PFSK-1 (cell line): ENCODE measurements at regions not wholly inside any gene's neighbourhood (a gene's known extent, or its start where the extent isn't known, plus 50 kb on each side); places are given as distances from the start of the nearest gene placed in this dataset.

Experiments
- FOXP2 ChIP-seq: optimal IDR thresholded peaks from 2 replicates; pipeline ENCODE3; 2011; ENCODE audit warnings: borderline replicate concordance, control low read depth, inconsistent platforms; ENCODE audit not compliant: insufficient read depth; ENCODE audit errors: extremely low read length, extremely low read depth
- POLR2AphosphoS5 ChIP-seq: IDR thresholded peaks from 2 replicates; pipeline ENCODE4 v1.6.1; 2012; ENCODE audit warnings: low read depth, mild to moderate bottlenecking, control low read depth, low read length, moderate library complexity
- SIN3A ChIP-seq: IDR thresholded peaks from 2 replicates; pipeline ENCODE4 v1.6.1; 2012; ENCODE audit warnings: mild to moderate bottlenecking, low read length, moderate library complexity, borderline replicate concordance; ENCODE audit not compliant: insufficient read depth
- TF ChIP-seq, protein P1 (sequence below), 2 experiments: IDR thresholded peaks; 2 replicates each; pipeline versions ENCODE4 v1.6.1 to v1.8.0; 2011 to 2012; ENCODE audit warnings: low read depth in 2 of 2, low read length in 2 of 2, control low read depth in 1 of 2, inconsistent platforms in 1 of 2, mild to moderate bottlenecking in 1 of 2, moderate library complexity in 1 of 2; ENCODE audit not compliant: insufficient read depth in 1 of 2

DNA sequence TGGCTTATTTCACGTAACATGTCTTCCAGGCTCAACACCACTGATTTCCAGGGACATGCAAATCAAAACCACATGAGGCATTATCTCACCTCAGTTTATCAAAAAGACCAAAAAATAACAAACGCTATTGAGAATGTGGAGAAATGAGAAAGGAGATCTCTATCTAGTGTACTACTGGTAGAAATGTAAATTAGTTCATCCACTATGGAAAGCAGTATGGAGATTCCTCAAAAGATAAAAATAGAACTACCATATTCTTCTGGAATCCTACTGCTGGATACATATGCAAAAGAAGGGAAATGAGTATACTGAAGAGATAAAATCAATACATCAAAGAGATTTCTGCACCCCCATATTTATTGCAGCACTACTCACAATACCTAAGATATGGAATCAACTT lies 329.6 kb upstream of the NDST3 start:
- TF ChIP-seq, protein P1, sequence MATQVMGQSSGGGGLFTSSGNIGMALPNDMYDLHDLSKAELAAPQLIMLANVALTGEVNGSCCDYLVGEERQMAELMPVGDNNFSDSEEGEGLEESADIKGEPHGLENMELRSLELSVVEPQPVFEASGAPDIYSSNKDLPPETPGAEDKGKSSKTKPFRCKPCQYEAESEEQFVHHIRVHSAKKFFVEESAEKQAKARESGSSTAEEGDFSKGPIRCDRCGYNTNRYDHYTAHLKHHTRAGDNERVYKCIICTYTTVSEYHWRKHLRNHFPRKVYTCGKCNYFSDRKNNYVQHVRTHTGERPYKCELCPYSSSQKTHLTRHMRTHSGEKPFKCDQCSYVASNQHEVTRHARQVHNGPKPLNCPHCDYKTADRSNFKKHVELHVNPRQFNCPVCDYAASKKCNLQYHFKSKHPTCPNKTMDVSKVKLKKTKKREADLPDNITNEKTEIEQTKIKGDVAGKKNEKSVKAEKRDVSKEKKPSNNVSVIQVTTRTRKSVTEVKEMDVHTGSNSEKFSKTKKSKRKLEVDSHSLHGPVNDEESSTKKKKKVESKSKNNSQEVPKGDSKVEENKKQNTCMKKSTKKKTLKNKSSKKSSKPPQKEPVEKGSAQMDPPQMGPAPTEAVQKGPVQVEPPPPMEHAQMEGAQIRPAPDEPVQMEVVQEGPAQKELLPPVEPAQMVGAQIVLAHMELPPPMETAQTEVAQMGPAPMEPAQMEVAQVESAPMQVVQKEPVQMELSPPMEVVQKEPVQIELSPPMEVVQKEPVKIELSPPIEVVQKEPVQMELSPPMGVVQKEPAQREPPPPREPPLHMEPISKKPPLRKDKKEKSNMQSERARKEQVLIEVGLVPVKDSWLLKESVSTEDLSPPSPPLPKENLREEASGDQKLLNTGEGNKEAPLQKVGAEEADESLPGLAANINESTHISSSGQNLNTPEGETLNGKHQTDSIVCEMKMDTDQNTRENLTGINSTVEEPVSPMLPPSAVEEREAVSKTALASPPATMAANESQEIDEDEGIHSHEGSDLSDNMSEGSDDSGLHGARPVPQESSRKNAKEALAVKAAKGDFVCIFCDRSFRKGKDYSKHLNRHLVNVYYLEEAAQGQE (IDR thresholded peaks at IDR 0.05; ENCODE audit: insufficient read depth in 1 of 2, low read depth in 2 of 2, low read length in 2 of 2), result no peak
- no peak for TF ChIP-seq POLR2AphosphoS5
- TF ChIP-seq FOXP2, result no peak
- no peak for TF ChIP-seq SIN3A
